Liver (tissue), 7 donors: ENCODE measurements at regions not wholly inside any gene's neighbourhood (a gene's known extent, or its start where the extent isn't known, plus 50 kb on each side); places are given as distances from the start of the nearest gene placed in this dataset.
"Not testable (repeated sequence)": the region's sequence is repeated elsewhere in the genome, so short reads cannot be mapped to it uniquely, and the experiment has no call there.

Experiments
- DNase-seq: peaks from one replicate; pipeline ENCODE4 v3.0.0-alpha.2; 2017; ENCODE audit warnings: low spot score
- H3K27ac ChIP-seq, 2 donors: one replicate each; pipeline ENCODE4 v1.7.0; 2013; ENCODE audit warnings: inconsistent platforms in 2 of 2, low read length in 2 of 2, control low read depth in 1 of 2, low read depth in 1 of 2, mild to moderate bottlenecking in 1 of 2
- H3K27me3 ChIP-seq, 4 donors: one replicate each; pipeline versions ENCODE4 v1.6.1 to v1.7.0; 2013; ENCODE audit warnings: low read length in 3 of 4, inconsistent platforms in 1 of 4, mild to moderate bottlenecking in 1 of 4, moderate library complexity in 1 of 4; ENCODE audit not compliant: control insufficient read depth in 4 of 4, insufficient read depth in 4 of 4
- H3K36me3 ChIP-seq, 4 donors: one replicate each; pipeline versions ENCODE4 v1.6.1 to v1.7.0; 2013; ENCODE audit warnings: low read length in 3 of 4, mild to moderate bottlenecking in 3 of 4, low read depth in 1 of 4, moderate library complexity in 1 of 4; ENCODE audit not compliant: control insufficient read depth in 4 of 4, insufficient read depth in 3 of 4
- H3K4me1 ChIP-seq, 4 donors: one replicate each; pipeline versions ENCODE4 v1.6.1 to v1.7.0; 2013; ENCODE audit warnings: low read length in 3 of 4, mild to moderate bottlenecking in 3 of 4, moderate library complexity in 1 of 4; ENCODE audit not compliant: control insufficient read depth in 4 of 4, insufficient read depth in 4 of 4
- H3K4me3 ChIP-seq, 3 donors: one replicate each; pipeline versions ENCODE4 v1.6.1 to v1.7.0; 2013; ENCODE audit warnings: low read length in 3 of 3, control low read depth in 1 of 3, low read depth in 1 of 3, mild to moderate bottlenecking in 1 of 3
- H3K9ac ChIP-seq, 2 donors: one replicate each; pipeline ENCODE4 v1.7.0; 2013; ENCODE audit warnings: low read length in 2 of 2, mild to moderate bottlenecking in 2 of 2, moderate library complexity in 2 of 2, control low read depth in 1 of 2, low read depth in 1 of 2
- H3K9me3 ChIP-seq, 4 donors: one replicate each; pipeline versions ENCODE4 v1.6.1 to v1.7.0; 2013; ENCODE audit warnings: low read length in 3 of 4; ENCODE audit not compliant: control insufficient read depth in 4 of 4
- ATF3 ChIP-seq: IDR thresholded peaks from 2 replicates; pipeline ENCODE4 v1.6.1; 2016; ENCODE audit warnings: antibody characterized with exemption
- EGR1 ChIP-seq, 2 donors: IDR thresholded peaks; 2 replicates each; pipeline ENCODE4 v1.6.1; 2016 to 2018; ENCODE audit warnings: antibody characterized with exemption in 2 of 2, low read depth in 2 of 2
- FOXA1 ChIP-seq: IDR thresholded peaks from 2 replicates; pipeline ENCODE4 v1.6.1; 2016; ENCODE audit warnings: antibody characterized with exemption
- FOXA2 ChIP-seq: IDR thresholded peaks from 2 replicates; pipeline ENCODE4 v1.6.1; 2016; ENCODE audit warnings: antibody characterized with exemption
- HNF4A ChIP-seq, 2 donors: conservative IDR thresholded peaks; 2 replicates each; pipeline ENCODE4 v1.6.1; 2016; ENCODE audit warnings: antibody characterized with exemption in 2 of 2, mild to moderate bottlenecking in 2 of 2
- MAX ChIP-seq: IDR thresholded peaks from 2 replicates; pipeline ENCODE4 v1.6.1; 2016; ENCODE audit warnings: antibody characterized with exemption
- RAD21 ChIP-seq, 2 donors: IDR thresholded peaks; 2 replicates each; pipeline ENCODE4 v1.6.1; 2016; ENCODE audit warnings: antibody characterized with exemption in 2 of 2, mild to moderate bottlenecking in 2 of 2
- REST ChIP-seq: IDR thresholded peaks from 2 replicates; pipeline ENCODE4 v1.6.1; 2016; ENCODE audit warnings: antibody characterized with exemption, mild to moderate bottlenecking
- RXRA ChIP-seq, 2 donors: IDR thresholded peaks; 2 replicates each; pipeline ENCODE4 v1.6.1; 2017 to 2018; ENCODE audit warnings: antibody characterized with exemption in 2 of 2, mild to moderate bottlenecking in 1 of 2
- TAF1 ChIP-seq: conservative IDR thresholded peaks from 2 replicates; pipeline ENCODE4 v1.6.1; 2016; ENCODE audit warnings: antibody characterized with exemption, mild to moderate bottlenecking
- YY1 ChIP-seq: IDR thresholded peaks from 2 replicates; pipeline ENCODE4 v1.6.1; 2016; ENCODE audit warnings: antibody characterized with exemption, mild to moderate bottlenecking
- WGBS: extraction: QIAGEN DNeasy Blood & Tissue Kit; methylation state at CpG from one replicate; pipeline ENCODE4 v1.1.7; 2013; 5-methylcytosine and 5-hydroxymethylcytosine counted together
- donor health status: healthy.
- donor health status: healthy.
- donor health status: healthy.
- donor health status: healthy.

GRCh38 chr15:84143753-84144314 is 91.7 kb upstream of the GOLGA6L4 start (continued):
- TF ChIP-seq REST (no peak), YY1 (no peak), RAD21 (IDR thresholded peaks at IDR 0.05) (no peak), TAF1 (no peak)

GRCh38 chr15:84144946-84145345 is 90.6 kb upstream of the GOLGA6L4 start:
- not testable (repeated sequence) for H3K27ac ChIP-seq, H3K36me3 ChIP-seq, H3K27me3 ChIP-seq, DNase-seq, H3K4me3 ChIP-seq, H3K9ac ChIP-seq, H3K4me1 ChIP-seq, H3K9me3 ChIP-seq
- WGBS: 76% methylated on average over 8 of the region's 8 CpGs

- not testable (repeated sequence) for H3K9me3 ChIP-seq, H3K4me3 ChIP-seq, DNase-seq, H3K9ac ChIP-seq, H3K27ac ChIP-seq, H3K36me3 ChIP-seq, H3K27me3 ChIP-seq, H3K4me1 ChIP-seq
- WGBS: 86% methylated on average over 3 of the region's 3 CpGs
Measured at GRCh38 chr15:84146299-84146698, 89.3 kb upstream of the GOLGA6L4 start.

GRCh38 chr15:84147307-84147706 is 88.3 kb upstream of the GOLGA6L4 start:
- WGBS: 86% methylated on average over 1 of the region's 2 CpGs
- not testable (repeated sequence) for H3K4me3 ChIP-seq, H3K9ac ChIP-seq, DNase-seq, H3K27ac ChIP-seq, H3K4me1 ChIP-seq, H3K9me3 ChIP-seq, H3K36me3 ChIP-seq, H3K27me3 ChIP-seq

GRCh38 chr15:84151205-84151931 is 84.2 kb upstream of the GOLGA6L4 start:
- Histone ChIP-seq H3K27me3 (no peaks in the 10 kb centered on the region), H3K9me3 (no peaks in the 10 kb centered on the region), H3K36me3 (no peaks in the 10 kb centered on the region), H3K9ac (no peak overlapping the region), H3K4me3 (no peak overlapping the region), H3K27ac (no peak overlapping the region), H3K4me1 (no peaks in the 10 kb centered on the region)
- DNase-seq: no peak
- 91% methylated on average over 11 of the region's 11 CpGs for WGBS
- no peak for TF ChIP-seq HNF4A (conservative IDR thresholded peaks at IDR 0.05)
- no peak for TF ChIP-seq RXRA (IDR thresholded peaks at IDR 0.05)
- no peak for TF ChIP-seq MAX
- TF ChIP-seq FOXA1: no peak
- no peak for TF ChIP-seq EGR1 (IDR thresholded peaks at IDR 0.05; ENCODE audit: low read depth in 2 of 2)
- no peak for TF ChIP-seq ATF3
- no peak for TF ChIP-seq FOXA2
- no peak for TF ChIP-seq REST
